H9 (cell line): ENCODE measurements at regions not wholly inside any gene's neighbourhood (a gene's known extent, or its start where the extent isn't known, plus 50 kb on each side); places are given as distances from the start of the nearest gene placed in this dataset.

ENCODE experiments used
- DNase-seq: peaks from one replicate; pipeline ENCODE4 v3.0.0-alpha.2; 2017
- H2AFZ ChIP-seq: one replicate; pipeline ENCODE4 v1.6.1; 2013; ENCODE audit warnings: mild to moderate bottlenecking, low read length, control low read depth, moderate library complexity
- H2AK5ac ChIP-seq: 2 replicates; pipeline ENCODE4 v1.6.1; 2013; ENCODE audit warnings: low read length, control low read depth, mixed read lengths; ENCODE audit not compliant: insufficient read length
- H2BK120ac ChIP-seq: one replicate; pipeline ENCODE4 v1.6.1; 2013; ENCODE audit warnings: low read depth, mild to moderate bottlenecking, low read length, control low read depth, inconsistent platforms; ENCODE audit not compliant: poor library complexity, severe bottlenecking
- H2BK12ac ChIP-seq: 2 replicates; pipeline ENCODE4 v1.6.1; 2013; ENCODE audit warnings: low read length, control low read depth, mixed read lengths, low read depth; ENCODE audit not compliant: insufficient read length
- H2BK15ac ChIP-seq: 2 replicates; pipeline ENCODE4 v1.6.1; 2013; ENCODE audit warnings: low read depth, low read length, control low read depth
- H2BK20ac ChIP-seq: one replicate; pipeline ENCODE4 v1.6.1; 2013; ENCODE audit warnings: low read depth, mild to moderate bottlenecking, low read length, control low read depth, inconsistent platforms; ENCODE audit not compliant: poor library complexity, severe bottlenecking
- H2BK5ac ChIP-seq: 2 replicates; pipeline ENCODE4 v1.6.1; 2013; ENCODE audit warnings: low read length, control low read depth, mixed read lengths; ENCODE audit not compliant: insufficient read length
- H3K14ac ChIP-seq: 2 replicates; pipeline ENCODE4 v1.6.1; 2013; ENCODE audit warnings: low read length, control low read depth; ENCODE audit not compliant: insufficient read depth
- H3K18ac ChIP-seq: 2 replicates; pipeline ENCODE4 v1.6.1; 2013; ENCODE audit warnings: low read depth, mild to moderate bottlenecking, mixed read lengths, low read length, control low read depth; ENCODE audit not compliant: insufficient read length
- H3K23ac ChIP-seq: 2 replicates; pipeline ENCODE4 v1.6.1; 2013; ENCODE audit warnings: low read length, control low read depth, mixed read lengths, low read depth; ENCODE audit not compliant: insufficient read length
- H3K23me2 ChIP-seq: 2 replicates; pipeline ENCODE4 v1.6.1; 2013; ENCODE audit warnings: low read depth, mild to moderate bottlenecking, mixed read lengths, low read length, control low read depth; ENCODE audit not compliant: insufficient read length, poor library complexity, severe bottlenecking
- H3K27ac ChIP-seq: 2 replicates; pipeline ENCODE4 v1.5.1; 2013; ENCODE audit warnings: low read length, control low read depth, mixed read lengths, low read depth; ENCODE audit not compliant: insufficient read length
- H3K27me3 ChIP-seq: 2 replicates; pipeline ENCODE4 v1.6.1; 2013; ENCODE audit warnings: low read length, control low read depth, inconsistent platforms; ENCODE audit not compliant: insufficient read depth
- H3K4ac ChIP-seq: 2 replicates; pipeline ENCODE4 v1.6.1; 2013; ENCODE audit warnings: low read depth, mild to moderate bottlenecking, control low read depth, inconsistent platforms, low read length, moderate library complexity
- H3K4me1 ChIP-seq: 2 replicates; pipeline ENCODE4 v1.6.1; 2013; ENCODE audit warnings: low read length, control low read depth, inconsistent platforms; ENCODE audit not compliant: insufficient read depth
- H3K4me2 ChIP-seq: 2 replicates; pipeline ENCODE4 v1.6.1; 2013; ENCODE audit warnings: low read length, control low read depth, mixed read lengths; ENCODE audit not compliant: insufficient read length, insufficient read depth
- H3K56ac ChIP-seq: 2 replicates; pipeline ENCODE4 v1.6.1; 2013; ENCODE audit warnings: low read depth, mild to moderate bottlenecking, mixed read lengths, low read length, control low read depth; ENCODE audit not compliant: insufficient read length
- H3K79me1 ChIP-seq: 2 replicates; pipeline ENCODE4 v1.6.1; 2013; ENCODE audit warnings: low read depth, mild to moderate bottlenecking, moderate library complexity, low read length, control low read depth, inconsistent platforms; ENCODE audit not compliant: insufficient read depth, poor library complexity, severe bottlenecking
- H3K79me2 ChIP-seq: 2 replicates; pipeline ENCODE4 v1.6.1; 2013; ENCODE audit warnings: low read length, control low read depth, inconsistent platforms; ENCODE audit not compliant: insufficient read depth
- H3K9ac ChIP-seq: 2 replicates; pipeline ENCODE4 v1.6.1; 2013; ENCODE audit warnings: low read length, control low read depth, mixed read lengths; ENCODE audit not compliant: insufficient read length; ENCODE audit errors: extremely low read depth
- H3K9me3 ChIP-seq: one replicate; pipeline ENCODE4 v1.6.1; 2013; ENCODE audit warnings: low read depth, low read length, inconsistent platforms; ENCODE audit not compliant: control insufficient read depth
- H3T11ph ChIP-seq: one replicate; pipeline ENCODE4 v1.6.1; 2013; ENCODE audit warnings: mild to moderate bottlenecking, low read length, control low read depth, inconsistent platforms
- H4K20me1 ChIP-seq: one replicate; pipeline ENCODE4 v1.6.1; 2013; ENCODE audit not compliant: control insufficient read depth, insufficient read length, insufficient read depth
- H4K5ac ChIP-seq: 2 replicates; pipeline ENCODE4 v1.6.1; 2013; ENCODE audit warnings: low read depth, mild to moderate bottlenecking, mixed read lengths, low read length, control low read depth; ENCODE audit not compliant: insufficient read length
- H4K8ac ChIP-seq: replicated peaks from 2 replicates; pipeline ENCODE4 v1.6.1; 2013; ENCODE audit warnings: low read length, control low read depth, mixed read lengths, low read depth; ENCODE audit not compliant: insufficient read length
- H4K91ac ChIP-seq: 2 replicates; pipeline ENCODE4 v1.6.1; 2013; ENCODE audit warnings: low read depth, mild to moderate bottlenecking, moderate library complexity, mixed read lengths, low read length, control low read depth; ENCODE audit not compliant: insufficient read length
- H3K27ac Mint-ChIP-seq, 3 experiments: 2 replicates in 2 of 3; 3 replicates in 1 of 3; pipeline ENCODE4 v1.8.0; 2020 to 2021; ENCODE audit warnings: mixed read lengths in 3 of 3, mild to moderate bottlenecking in 1 of 3, moderate library complexity in 1 of 3
- H3K27me3 Mint-ChIP-seq: 2 replicates; pipeline ENCODE4 v1.8.0; 2021; ENCODE audit warnings: low read depth, mild to moderate bottlenecking, moderate library complexity, mixed read lengths
- H3K36me3 Mint-ChIP-seq, 3 experiments: 2 replicates in 2 of 3; 3 replicates in 1 of 3; pipeline ENCODE4 v1.8.0; 2020 to 2021; ENCODE audit warnings: low read depth in 3 of 3, mixed read lengths in 3 of 3; ENCODE audit not compliant: insufficient read depth in 1 of 3
- H3K4me1 Mint-ChIP-seq, 2 experiments: 2 replicates each; pipeline ENCODE4 v1.8.0; 2020; ENCODE audit warnings: mixed read lengths in 2 of 2
- H3K4me3 Mint-ChIP-seq, 2 experiments: 2 replicates in 1 of 2; 3 replicates in 1 of 2; pipeline ENCODE4 v1.8.0; 2020 to 2021; ENCODE audit warnings: mild to moderate bottlenecking in 2 of 2, mixed read lengths in 2 of 2, moderate library complexity in 1 of 2
- H3K9me3 Mint-ChIP-seq, 2 experiments: 2 replicates in 1 of 2; 3 replicates in 1 of 2; pipeline ENCODE4 v1.8.0; 2020; ENCODE audit warnings: mild to moderate bottlenecking in 2 of 2, mixed read lengths in 2 of 2, moderate library complexity in 1 of 2
- WGBS: extraction: QIAGEN DNeasy Blood & Tissue Kit; methylation state at CpG from one replicate; pipeline ENCODE4 v1.1.7; 2013; ENCODE audit warnings: missing lambda C conversion rate, low lambda C conversion rate, mixed read lengths; ENCODE audit not compliant: insufficient read length; ENCODE audit errors: extremely low coverage; 5-methylcytosine and 5-hydroxymethylcytosine counted together
- TF ChIP-seq, protein P1 (sequence below): fragments of 200-600 bp; sonication (generic); conservative IDR thresholded peaks from 3 replicates; pipeline ENCODE4 v1.8.0; 2021; ENCODE audit warnings: antibody characterized with exemption, mild to moderate bottlenecking

DNA sequence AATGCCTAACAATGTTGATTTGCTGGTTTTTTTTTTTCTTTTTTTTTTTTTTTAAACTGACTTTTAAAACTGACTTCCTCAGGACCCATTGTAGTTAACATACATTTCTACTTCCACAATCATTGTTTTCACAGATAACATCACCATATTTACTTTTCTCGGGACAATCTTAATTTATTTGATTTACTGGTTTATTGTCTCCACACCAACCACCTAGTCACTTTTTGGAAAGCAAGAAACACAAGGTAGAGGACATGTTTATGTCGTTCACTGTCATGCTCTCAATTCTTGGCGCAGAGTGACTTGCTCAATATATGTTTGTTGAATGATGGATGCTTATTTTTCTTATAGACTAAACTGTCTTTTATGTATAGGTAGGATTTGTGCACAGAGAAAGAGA is 2280.7 kb downstream of the MAT2B start:
- TF ChIP-seq, protein P1, sequence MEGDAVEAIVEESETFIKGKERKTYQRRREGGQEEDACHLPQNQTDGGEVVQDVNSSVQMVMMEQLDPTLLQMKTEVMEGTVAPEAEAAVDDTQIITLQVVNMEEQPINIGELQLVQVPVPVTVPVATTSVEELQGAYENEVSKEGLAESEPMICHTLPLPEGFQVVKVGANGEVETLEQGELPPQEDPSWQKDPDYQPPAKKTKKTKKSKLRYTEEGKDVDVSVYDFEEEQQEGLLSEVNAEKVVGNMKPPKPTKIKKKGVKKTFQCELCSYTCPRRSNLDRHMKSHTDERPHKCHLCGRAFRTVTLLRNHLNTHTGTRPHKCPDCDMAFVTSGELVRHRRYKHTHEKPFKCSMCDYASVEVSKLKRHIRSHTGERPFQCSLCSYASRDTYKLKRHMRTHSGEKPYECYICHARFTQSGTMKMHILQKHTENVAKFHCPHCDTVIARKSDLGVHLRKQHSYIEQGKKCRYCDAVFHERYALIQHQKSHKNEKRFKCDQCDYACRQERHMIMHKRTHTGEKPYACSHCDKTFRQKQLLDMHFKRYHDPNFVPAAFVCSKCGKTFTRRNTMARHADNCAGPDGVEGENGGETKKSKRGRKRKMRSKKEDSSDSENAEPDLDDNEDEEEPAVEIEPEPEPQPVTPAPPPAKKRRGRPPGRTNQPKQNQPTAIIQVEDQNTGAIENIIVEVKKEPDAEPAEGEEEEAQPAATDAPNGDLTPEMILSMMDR = no peak
- H3K27me3 ChIP-seq = no peaks in the 10 kb centered on the region
- H3K27ac Mint-ChIP-seq = no peak overlapping the region

More for the DNA sequence above, 2280.7 kb downstream of the MAT2B start:
- H3K79me2 ChIP-seq = no peaks in the 10 kb centered on the region
- H4K20me1 ChIP-seq = no peaks in the 10 kb centered on the region
- H2BK15ac ChIP-seq = no peak overlapping the region
- H2BK20ac ChIP-seq = no peak overlapping the region
- H3K23ac ChIP-seq = no peak overlapping the region
- no peaks in the 10 kb centered on the region for H3K9me3 ChIP-seq
- no peak overlapping the region for H3K9ac ChIP-seq
- no peak for DNase-seq
- H4K91ac ChIP-seq = no peak overlapping the region
- no peak overlapping the region for H3K56ac ChIP-seq
- no peaks in the 10 kb centered on the region for H3K79me1 ChIP-seq
- no peak overlapping the region for H3T11ph ChIP-seq
- Mint-ChIP-seq H3K27me3 (no peaks in the 10 kb centered on the region), H3K4me3 (no peak overlapping the region), H3K36me3 (no peaks in the 10 kb centered on the region; a peak in 1 of 7 replicates), H3K9me3 (no peaks in the 10 kb centered on the region; a peak in 1 of 5 replicates), H3K4me1 (peaks cover 0 to 3% of the 10 kb centered on the region in 2 experiments; a peak in 3 of 4 replicates)
- no peak overlapping the region for H2BK120ac ChIP-seq
- no peak overlapping the region for H4K5ac ChIP-seq
- no peak overlapping the region for H3K14ac ChIP-seq
- no peak overlapping the region for H2BK5ac ChIP-seq
- H2AK5ac ChIP-seq = no peak overlapping the region
- H3K4ac ChIP-seq = no peak overlapping the region
- H4K8ac ChIP-seq = no peak overlapping the region
- no CpG with 5 or more reads among the region's 3 CpGs for WGBS
- no peaks in the 10 kb centered on the region; the same call in 1 of the 2 replicates for H3K4me1 ChIP-seq
- H3K23me2 ChIP-seq = no peaks in the 10 kb centered on the region
- H3K18ac ChIP-seq = no peak overlapping the region
- H2BK12ac ChIP-seq = no peak overlapping the region
- no peak overlapping the region for H3K27ac ChIP-seq
- H2AFZ ChIP-seq = no peak overlapping the region
- H3K4me2 ChIP-seq = no peak overlapping the region
